Nephron progenitor cell (in vitro differentiated cells): ENCODE measurements at regions not wholly inside any gene's neighbourhood (a gene's known extent, or its start where the extent isn't known, plus 50 kb on each side); places are given as distances from the start of the nearest gene placed in this dataset.

Experiments
- DNase-seq: peaks from one replicate; pipeline ENCODE4 v3.0.0; 2021
- H3K27ac Mint-ChIP-seq: 2 replicates; pipeline ENCODE4 v1.8.0; 2021; ENCODE audit warnings: mild to moderate bottlenecking, moderate library complexity, mixed read lengths
- H3K27me3 Mint-ChIP-seq: 2 replicates; pipeline ENCODE4 v1.8.0; 2021; ENCODE audit warnings: mild to moderate bottlenecking, low read depth, mixed read lengths; ENCODE audit not compliant: poor library complexity
- H3K36me3 Mint-ChIP-seq: 2 replicates; pipeline ENCODE4 v1.8.0; 2021; ENCODE audit warnings: low read depth, mixed read lengths
- H3K4me1 Mint-ChIP-seq: 2 replicates; pipeline ENCODE4 v1.8.0; 2021; ENCODE audit warnings: mixed read lengths
- H3K4me3 Mint-ChIP-seq: 2 replicates; pipeline ENCODE4 v1.8.0; 2021; ENCODE audit warnings: mild to moderate bottlenecking, moderate library complexity, mixed read lengths
- H3K9me3 Mint-ChIP-seq: 2 replicates; pipeline ENCODE4 v1.8.0; 2021; ENCODE audit warnings: mild to moderate bottlenecking, moderate library complexity, mixed read lengths
- TF ChIP-seq, protein P1 (sequence below): fragments of 200-600 bp; sonication (generic); IDR thresholded peaks from 2 replicates; pipeline ENCODE4 v1.5.0; 2021; ENCODE audit warnings: antibody characterized with exemption

DNA sequence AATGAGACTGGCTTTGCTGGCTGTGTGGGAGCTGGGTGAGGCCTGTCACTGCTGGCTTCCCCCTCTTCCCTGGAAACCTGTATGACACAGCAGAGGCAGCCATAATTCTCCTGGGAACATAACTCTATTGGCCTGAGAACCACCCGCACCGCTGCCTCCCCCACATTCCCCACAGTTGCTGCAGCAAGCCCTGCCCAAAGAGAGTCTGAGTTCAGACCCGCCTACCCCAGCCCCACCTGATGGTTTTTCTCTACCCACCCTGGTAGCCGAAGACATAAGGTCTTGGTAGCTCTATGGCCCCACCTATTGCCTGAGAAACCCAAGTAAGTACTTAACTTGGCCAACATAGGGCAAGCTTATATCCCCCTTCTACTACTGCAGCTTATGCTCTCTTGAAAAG is 174.8 kb downstream of the C11orf91 start:
- Mint-ChIP-seq H3K4me1 (peaks cover 11% of the 10 kb centered on the region), H3K9me3 (peaks cover 24% of the 10 kb centered on the region), H3K4me3 (no peak overlapping the region), H3K27me3 (peaks cover 4% of the 10 kb centered on the region), H3K36me3 (peaks cover 8% of the 10 kb centered on the region), H3K27ac (no peak overlapping the region)
- TF ChIP-seq, protein P1, sequence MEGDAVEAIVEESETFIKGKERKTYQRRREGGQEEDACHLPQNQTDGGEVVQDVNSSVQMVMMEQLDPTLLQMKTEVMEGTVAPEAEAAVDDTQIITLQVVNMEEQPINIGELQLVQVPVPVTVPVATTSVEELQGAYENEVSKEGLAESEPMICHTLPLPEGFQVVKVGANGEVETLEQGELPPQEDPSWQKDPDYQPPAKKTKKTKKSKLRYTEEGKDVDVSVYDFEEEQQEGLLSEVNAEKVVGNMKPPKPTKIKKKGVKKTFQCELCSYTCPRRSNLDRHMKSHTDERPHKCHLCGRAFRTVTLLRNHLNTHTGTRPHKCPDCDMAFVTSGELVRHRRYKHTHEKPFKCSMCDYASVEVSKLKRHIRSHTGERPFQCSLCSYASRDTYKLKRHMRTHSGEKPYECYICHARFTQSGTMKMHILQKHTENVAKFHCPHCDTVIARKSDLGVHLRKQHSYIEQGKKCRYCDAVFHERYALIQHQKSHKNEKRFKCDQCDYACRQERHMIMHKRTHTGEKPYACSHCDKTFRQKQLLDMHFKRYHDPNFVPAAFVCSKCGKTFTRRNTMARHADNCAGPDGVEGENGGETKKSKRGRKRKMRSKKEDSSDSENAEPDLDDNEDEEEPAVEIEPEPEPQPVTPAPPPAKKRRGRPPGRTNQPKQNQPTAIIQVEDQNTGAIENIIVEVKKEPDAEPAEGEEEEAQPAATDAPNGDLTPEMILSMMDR, result no peak
- DNase-seq, result no peak

DNA sequence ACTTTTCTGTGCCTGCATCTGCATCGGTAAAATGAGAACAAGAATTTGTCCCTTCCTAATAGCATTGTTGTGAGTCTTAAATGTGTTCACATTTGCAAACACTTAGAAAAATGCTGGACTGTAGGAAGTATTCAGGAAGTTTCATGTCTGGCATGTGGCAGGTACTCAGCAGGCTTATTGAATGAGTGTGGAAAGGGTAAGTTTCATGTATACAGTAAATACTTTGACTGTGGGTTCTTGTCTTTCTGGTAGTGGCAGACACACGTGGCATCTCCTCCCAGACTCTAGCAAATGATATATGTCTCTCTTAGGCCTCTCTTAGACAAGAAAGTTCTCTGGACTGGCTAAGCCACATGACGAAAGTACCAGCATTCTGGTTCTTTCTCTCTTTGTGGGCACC is 179.2 kb downstream of the C11orf91 start:
- no peak overlapping the region for H3K27ac Mint-ChIP-seq
- peaks cover 3% of the 10 kb centered on the region for H3K9me3 Mint-ChIP-seq
- H3K4me1 Mint-ChIP-seq, result peaks cover 11% of the 10 kb centered on the region
- no peak for DNase-seq
- no peak overlapping the region for H3K4me3 Mint-ChIP-seq
- H3K27me3 Mint-ChIP-seq, result peaks cover 3% of the 10 kb centered on the region
- TF ChIP-seq, protein P1, result no peak
- no peaks in the 10 kb centered on the region for H3K36me3 Mint-ChIP-seq

DNA sequence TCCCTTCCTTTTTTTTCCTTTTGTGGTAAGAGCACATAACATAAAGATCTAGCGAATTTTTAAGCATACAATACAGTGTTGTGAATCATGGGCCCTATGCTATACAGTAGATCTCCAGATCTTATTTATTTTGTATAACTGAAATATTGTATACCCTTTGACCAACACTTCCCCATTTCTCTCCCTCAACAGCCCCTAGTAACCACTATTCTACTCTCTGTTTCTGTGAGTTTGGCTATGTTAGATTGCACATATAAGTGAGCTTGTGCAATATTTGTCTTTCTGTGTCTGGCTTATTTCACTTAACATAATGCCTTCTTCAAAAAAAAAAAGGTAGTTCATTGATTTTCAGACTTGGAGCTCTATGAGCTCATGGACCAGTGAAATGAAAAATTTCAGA is 180.5 kb downstream of the C11orf91 start:
- DNase-seq, result no peak
- Mint-ChIP-seq H3K27ac (no peak overlapping the region), H3K4me1 (peaks cover 9% of the 10 kb centered on the region), H3K36me3 (no peaks in the 10 kb centered on the region), H3K4me3 (no peak overlapping the region), H3K27me3 (peaks cover 3% of the 10 kb centered on the region), H3K9me3 (no peaks in the 10 kb centered on the region)
- TF ChIP-seq, protein P1, result no peak

DNA sequence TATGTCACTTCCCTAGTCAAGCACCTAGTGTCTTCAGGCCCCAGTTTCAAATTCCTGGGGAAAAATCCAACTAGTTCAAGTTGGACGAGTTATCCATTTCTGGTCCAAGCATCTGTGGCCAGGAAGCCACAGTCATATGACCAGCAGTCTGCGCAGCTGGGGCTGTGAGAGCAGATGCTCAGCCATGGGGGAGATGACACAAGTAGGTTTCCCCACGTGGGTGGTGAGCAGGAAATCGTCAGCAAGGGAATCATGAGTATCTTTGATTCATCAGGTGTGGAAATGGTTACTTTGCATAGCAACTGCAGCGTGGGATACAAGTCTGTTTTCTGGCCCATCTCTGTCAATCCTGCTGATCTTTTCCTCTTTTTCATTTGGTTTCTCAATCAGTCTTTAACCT is 185.3 kb downstream of the C11orf91 start:
- Mint-ChIP-seq H3K9me3 (no peaks in the 10 kb centered on the region), H3K27me3 (peaks cover 6% of the 10 kb centered on the region), H3K36me3 (no peaks in the 10 kb centered on the region), H3K4me1 (peaks cover 10% of the 10 kb centered on the region), H3K27ac (no peak overlapping the region), H3K4me3 (no peak overlapping the region)
- DNase-seq, result no peak
- TF ChIP-seq, protein P1, result no peak

DNA sequence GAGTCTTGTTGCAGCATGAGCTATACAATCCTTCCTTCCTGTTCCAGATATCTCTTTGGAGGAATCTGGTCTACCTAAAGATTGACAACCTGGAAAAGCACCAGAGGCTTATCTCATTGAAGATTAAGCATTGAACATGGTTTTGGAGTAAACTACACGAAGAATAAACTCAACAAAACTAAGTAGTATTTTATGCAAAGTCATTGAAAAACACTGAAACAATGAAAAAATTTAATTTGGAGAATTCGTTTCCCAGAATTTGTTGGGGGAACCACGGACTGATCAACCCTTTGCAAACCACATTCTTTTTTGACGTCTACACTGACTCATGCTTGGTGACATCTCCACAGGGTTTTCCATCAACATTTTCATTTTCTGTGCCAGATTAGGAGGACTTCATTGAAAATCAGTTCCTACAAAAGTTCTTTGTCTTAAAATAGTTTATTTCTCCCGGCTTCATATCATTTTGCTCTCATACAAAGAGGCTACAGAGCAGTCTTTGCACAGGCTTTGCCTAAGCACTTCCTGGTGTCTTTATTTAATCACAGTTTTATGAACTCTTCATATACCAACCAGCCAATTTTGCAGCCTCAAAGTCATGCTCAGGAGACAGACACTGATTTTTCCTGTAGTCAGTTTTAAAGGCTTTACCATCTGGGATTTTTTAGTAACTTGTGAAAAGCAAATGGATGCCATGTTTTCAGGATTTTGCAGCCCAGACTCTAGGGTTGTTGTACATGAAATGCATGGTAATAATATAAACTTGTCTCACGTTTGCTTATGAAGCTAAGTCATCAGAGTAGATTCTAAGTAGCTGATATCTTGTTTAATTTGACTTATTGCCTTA is 186.3 kb downstream of the C11orf91 start:
- Mint-ChIP-seq H3K27ac (no peak overlapping the region), H3K9me3 (no peaks in the 10 kb centered on the region), H3K36me3 (no peaks in the 10 kb centered on the region), H3K4me3 (no peak overlapping the region), H3K27me3 (peaks cover 12% of the 10 kb centered on the region), H3K4me1 (peaks cover 10% of the 10 kb centered on the region)
- TF ChIP-seq, protein P1, result no peak
- no peak for DNase-seq

DNA sequence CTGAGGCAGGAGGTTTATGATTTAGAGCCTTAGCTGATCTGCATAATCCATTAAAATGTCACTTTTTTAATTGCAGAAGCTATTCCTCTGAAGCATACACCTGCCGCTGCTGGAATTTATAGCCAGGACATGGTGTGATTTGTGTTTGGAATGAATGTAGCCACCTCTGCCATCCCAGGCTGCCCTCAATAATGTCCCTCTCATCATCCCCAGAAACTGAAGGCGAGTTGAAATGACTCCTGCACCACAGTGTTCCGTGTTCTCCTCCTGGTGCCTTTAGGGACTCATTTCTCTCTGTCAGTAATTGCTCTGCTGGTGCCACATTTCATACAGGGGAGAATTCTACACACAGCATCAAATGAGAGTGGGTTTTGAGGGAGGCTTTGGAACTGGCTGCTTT is 191.0 kb downstream of the C11orf91 start:
- no peaks in the 10 kb centered on the region for H3K36me3 Mint-ChIP-seq
- H3K27ac Mint-ChIP-seq, result no peak overlapping the region
- no peaks in the 10 kb centered on the region for H3K4me1 Mint-ChIP-seq
- no peak overlapping the region for H3K4me3 Mint-ChIP-seq
- DNase-seq, result no peak
- peaks cover 12% of the 10 kb centered on the region for H3K27me3 Mint-ChIP-seq
- no peaks in the 10 kb centered on the region for H3K9me3 Mint-ChIP-seq
- TF ChIP-seq, protein P1, result no peak
